HepG2 (cell line): ENCODE measurements at regions not wholly inside any gene's neighbourhood (a gene's known extent, or its start where the extent isn't known, plus 50 kb on each side); places are given as distances from the start of the nearest gene placed in this dataset.

Experiments used
- ATAC-seq: fragments of 200-7000 bp; cut with Tn5 transposase; 3 replicates; pipeline ENCODE4 v1.9.1; 2020; ENCODE audit warnings: mild to moderate bottlenecking, moderate library complexity
- BruUV-seq: library from RNA; stranded (reverse); fragments of 400-500 nt; replicated peaks from 2 replicates; lab custom pipeline; 2021; lab: Mats Ljungman, UMichigan
- CTCF ChIA-PET: fragments of 300-600 bp; formaldehyde crosslinking; extraction: SDS; loops from one replicate; lab custom pipeline; 2021; ENCODE audit warnings: low total read pairs, inconsistent platforms, low intra/inter-chr PET ratio; lab: Yijun Ruan, JAX
- POLR2A ChIA-PET: fragments of 350-600 bp; sonication (Branson Sonifier 250); formaldehyde crosslinking; loops from one replicate; lab custom pipeline; 2020; ENCODE audit warnings: antibody characterized with exemption, inconsistent platforms; lab: Yijun Ruan, JAX
- DNase-seq: peaks from one replicate; pipeline ENCODE4 v3.0.0-alpha.2; 2015; ENCODE audit warnings: low spot score
- FAIRE-seq: peaks from 3 replicates; lab custom pipeline; 2011; peaks lifted over from hg19 to GRCh38; lab: Jason Lieb, UNC
- H2AFZ ChIP-seq: one replicate; pipeline ENCODE4 v1.6.1; 2011; ENCODE audit warnings: low read length, inconsistent platforms
- H3K27ac ChIP-seq: fragments of 300-600 bp; 3 replicates; pipeline ENCODE4 v1.8.0; 2011; ENCODE audit warnings: mixed run types, mild to moderate bottlenecking, mixed read lengths, low read length, inconsistent platforms; ENCODE audit not compliant: insufficient read depth; ENCODE audit errors: extremely low read length
- H3K27me3 ChIP-seq, 2 experiments: fragments of 200-600 bp in 1 of 2; 2 replicates in 1 of 2; 3 replicates in 1 of 2; pipeline versions ENCODE4 v1.6.0 to v1.8.0; 2011; ENCODE audit warnings: low read length in 2 of 2, mild to moderate bottlenecking in 2 of 2, moderate library complexity in 2 of 2, inconsistent platforms in 1 of 2; ENCODE audit not compliant: insufficient read depth in 2 of 2, control insufficient read depth in 1 of 2
- H3K36me3 ChIP-seq, 2 experiments: fragments of 200-600 bp in 1 of 2; replicated peaks in 1 of 2; 2 replicates in 1 of 2; 3 replicates in 1 of 2; pipeline versions ENCODE4 v1.5.1 to v1.8.0; 2011; ENCODE audit warnings: low read length in 2 of 2, inconsistent platforms in 1 of 2; ENCODE audit not compliant: insufficient read depth in 2 of 2, control insufficient read depth in 1 of 2
- H3K4me1 ChIP-seq: 2 replicates; pipeline ENCODE4 v1.5.1; 2012; ENCODE audit warnings: low read length, inconsistent platforms; ENCODE audit not compliant: insufficient read depth
- H3K4me2 ChIP-seq: 2 replicates; pipeline ENCODE4 v1.6.0; 2011; ENCODE audit warnings: low read depth, low read length, inconsistent platforms
- H3K4me3 ChIP-seq, 3 experiments: fragments of 200-600 bp in 1 of 3; sonication (generic), shearing (Covaris generic) in 1 of 3; replicated peaks in 1 of 3; 2 replicates each; pipeline ENCODE4 v1.5.1; 2011 to 2016; ENCODE audit warnings: low read length in 3 of 3, inconsistent platforms in 2 of 3, low read depth in 2 of 3, mild to moderate bottlenecking in 2 of 3, control low read depth in 1 of 3, mixed read lengths in 1 of 3; ENCODE audit not compliant: insufficient read depth in 1 of 3
- H3K79me2 ChIP-seq: one replicate; pipeline ENCODE4 v1.6.1; 2011; ENCODE audit warnings: low read length, inconsistent platforms; ENCODE audit not compliant: insufficient read depth
- H3K9ac ChIP-seq: 2 replicates; pipeline ENCODE4 v1.6.0; 2011; ENCODE audit warnings: mild to moderate bottlenecking, low read depth, low read length, inconsistent platforms; ENCODE audit not compliant: insufficient read depth
- H3K9me3 ChIP-seq: 2 replicates; pipeline ENCODE4 v1.5.1; 2012; ENCODE audit warnings: mild to moderate bottlenecking, low read length
- H4K20me1 ChIP-seq: 2 replicates; pipeline ENCODE4 v1.6.0; 2011; ENCODE audit warnings: inconsistent platforms, mild to moderate bottlenecking, low read length, moderate library complexity; ENCODE audit not compliant: insufficient read depth
- AGO1 ChIP-seq: fragments of 200-400 bp; formaldehyde crosslinking; IDR thresholded peaks from 2 replicates; pipeline ENCODE4 v1.6.1; 2017; ENCODE audit warnings: mild to moderate bottlenecking, low read depth, low read length, moderate library complexity; ENCODE audit not compliant: poor library complexity, severe bottlenecking
- AKAP8 ChIP-seq: sonication (generic); formaldehyde crosslinking; IDR thresholded peaks from 2 replicates; pipeline ENCODE4 v1.5.1; 2020; ENCODE audit warnings: mild to moderate bottlenecking, missing genetic modification reagents
- BRF2 ChIP-seq: sonication (generic); formaldehyde crosslinking; IDR thresholded peaks from 2 replicates; pipeline ENCODE4 v1.8.1; 2022; ENCODE audit warnings: mild to moderate bottlenecking, missing genetic modification reagents
- DMAP1 ChIP-seq: IDR thresholded peaks from 2 replicates; pipeline ENCODE4 v1.6.1; 2016
- ELF1 ChIP-seq: sonication (generic); formaldehyde crosslinking; IDR thresholded peaks from 2 replicates; pipeline ENCODE4 v1.4.0; 2020; ENCODE audit warnings: missing genetic modification reagents
- FOSL2 ChIP-seq: sonication (generic); formaldehyde crosslinking; IDR thresholded peaks from 2 replicates; pipeline ENCODE4 v1.4.0; 2020; ENCODE audit warnings: missing genetic modification reagents
- NFRKB ChIP-seq: fragments of 450-650 bp; IDR thresholded peaks from 2 replicates; pipeline ENCODE4 v1.6.1; 2017
- RARG ChIP-seq: sonication (generic); formaldehyde crosslinking; IDR thresholded peaks from 2 replicates; pipeline ENCODE4 v1.4.0; 2020; ENCODE audit warnings: low read depth, mild to moderate bottlenecking, missing genetic modification reagents
- ZBTB14 ChIP-seq: sonication (generic); formaldehyde crosslinking; IDR thresholded peaks from 2 replicates; pipeline ENCODE4 v1.4.0; 2020; ENCODE audit warnings: missing genetic modification reagents
- ZNF317 ChIP-seq: sonication (generic); formaldehyde crosslinking; IDR thresholded peaks from 2 replicates; pipeline ENCODE4 v1.5.0; 2020; ENCODE audit warnings: mild to moderate bottlenecking, missing genetic modification reagents
- ZNF589 ChIP-seq: sonication (generic); formaldehyde crosslinking; conservative IDR thresholded peaks from 2 replicates; pipeline ENCODE4 v1.8.0; 2022; ENCODE audit warnings: mild to moderate bottlenecking, moderate library complexity, missing genetic modification reagents
- ZNF598 ChIP-seq: sonication (generic); formaldehyde crosslinking; IDR thresholded peaks from 2 replicates; pipeline ENCODE4 v1.5.1; 2020; ENCODE audit warnings: mild to moderate bottlenecking, missing genetic modification reagents, borderline replicate concordance
- ZNF746 ChIP-seq: sonication (generic); formaldehyde crosslinking; IDR thresholded peaks from 2 replicates; pipeline ENCODE4 v1.8.0; 2022; ENCODE audit warnings: mild to moderate bottlenecking, missing genetic modification reagents
- WGBS: methylation state at CpG from one replicate; pipeline ENCODE4 v1.1.6; 2017; ENCODE audit warnings: low lambda C conversion rate; 5-methylcytosine and 5-hydroxymethylcytosine counted together
- in situ Hi-C: cut with HindIII; loops from 2 replicates; pipeline ENCODE4 v1.10.0; 2017; ENCODE audit warnings: low pct_unique_long_range_greater_than_20kb; ENCODE audit not compliant: extremely low pct_ligation_motif_present
- intact Hi-C: fragments of 100-400 bp; cut with micrococcal nuclease; formaldehyde crosslinking; loops from one replicate; pipeline ENCODE4 v1.10.0; 2022; ENCODE audit not compliant: unreplicated experiment
- TF ChIP-seq, protein P1 (sequence below): sonication (generic); formaldehyde crosslinking; IDR thresholded peaks from 2 replicates; pipeline ENCODE4 v1.9.0; 2021; ENCODE audit warnings: missing genetic modification reagents, borderline replicate concordance

- Histone ChIP-seq H3K27me3 (no peaks in the 10 kb centered on the region), H3K79me2 (no peaks in the 10 kb centered on the region), H3K9ac (no peak overlapping the region), H3K4me2 (no peak overlapping the region), H3K4me3 (no peak overlapping the region), H3K4me1 (no peaks in the 10 kb centered on the region), H3K27ac (no peak overlapping the region), H2AFZ (no peak overlapping the region), H3K36me3 (no peaks in the 10 kb centered on the region), H3K9me3 (peaks cover 92% of the 10 kb centered on the region), H4K20me1 (no peaks in the 10 kb centered on the region)
- POLR2A ChIA-PET = no interaction called here
- 0% methylated on average over 1 of the region's 1 CpG for WGBS
- no TSS peak for BruUV-seq
- intact Hi-C loops = no loop called here
- TF ChIP-seq NFRKB (no peak), AKAP8 (CRISPR knock-in tag) (no peak), AGO1 (no peak), DMAP1 (CRISPR knock-in tag) (no peak), ZNF598 (CRISPR knock-in tag) (no peak), FOSL2 (CRISPR knock-in tag) (no peak), ELF1 (CRISPR knock-in tag) (no peak), ZNF746 (CRISPR knock-in tag) (no peak), RARG (CRISPR knock-in tag) (no peak), ZNF589 (CRISPR knock-in tag) (no peak), ZBTB14 (CRISPR knock-in tag) (no peak), BRF2 (CRISPR knock-in tag) (no peak), ZNF317 (CRISPR knock-in tag) (no peak)
- TF ChIP-seq, protein P1, sequence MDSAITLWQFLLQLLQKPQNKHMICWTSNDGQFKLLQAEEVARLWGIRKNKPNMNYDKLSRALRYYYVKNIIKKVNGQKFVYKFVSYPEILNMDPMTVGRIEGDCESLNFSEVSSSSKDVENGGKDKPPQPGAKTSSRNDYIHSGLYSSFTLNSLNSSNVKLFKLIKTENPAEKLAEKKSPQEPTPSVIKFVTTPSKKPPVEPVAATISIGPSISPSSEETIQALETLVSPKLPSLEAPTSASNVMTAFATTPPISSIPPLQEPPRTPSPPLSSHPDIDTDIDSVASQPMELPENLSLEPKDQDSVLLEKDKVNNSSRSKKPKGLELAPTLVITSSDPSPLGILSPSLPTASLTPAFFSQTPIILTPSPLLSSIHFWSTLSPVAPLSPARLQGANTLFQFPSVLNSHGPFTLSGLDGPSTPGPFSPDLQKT (CRISPR knock-in tag) = no peak
- FAIRE-seq (no peak), ATAC-seq (no peak), DNase-seq (no peak)
- CTCF ChIA-PET = no interaction called here
- in situ Hi-C loops = no loop called here
Measured at GRCh38 chr19:28142258-28142657, 1070.7 kb downstream of the UQCRFS1 start.
